Keratinocyte (primary cell): ENCODE measurements at regions not wholly inside any gene's neighbourhood (a gene's known extent, or its start where the extent isn't known, plus 50 kb on each side); places are given as distances from the start of the nearest gene placed in this dataset.

ENCODE experiments used
- EZH2 ChIP-seq: IDR thresholded peaks from one replicate; pipeline ENCODE4 v1.6.1; 2012; ENCODE audit warnings: inconsistent platforms, mild to moderate bottlenecking, low read length, moderate library complexity
- TF ChIP-seq, protein P1 (sequence below), 3 experiments: IDR thresholded peaks in 1 of 3; conservative IDR thresholded peaks in 1 of 3; optimal IDR thresholded peaks in 1 of 3; 2 replicates in 2 of 3; 3 replicates in 1 of 3; pipeline versions ENCODE3 to v1.5.1; 2011; ENCODE audit warnings: low read length in 3 of 3, mild to moderate bottlenecking in 3 of 3, moderate library complexity in 2 of 3, control low read depth in 1 of 3, inconsistent platforms in 1 of 3; ENCODE audit not compliant: insufficient read depth in 2 of 3; ENCODE audit errors: extremely low read depth in 1 of 3

DNA sequence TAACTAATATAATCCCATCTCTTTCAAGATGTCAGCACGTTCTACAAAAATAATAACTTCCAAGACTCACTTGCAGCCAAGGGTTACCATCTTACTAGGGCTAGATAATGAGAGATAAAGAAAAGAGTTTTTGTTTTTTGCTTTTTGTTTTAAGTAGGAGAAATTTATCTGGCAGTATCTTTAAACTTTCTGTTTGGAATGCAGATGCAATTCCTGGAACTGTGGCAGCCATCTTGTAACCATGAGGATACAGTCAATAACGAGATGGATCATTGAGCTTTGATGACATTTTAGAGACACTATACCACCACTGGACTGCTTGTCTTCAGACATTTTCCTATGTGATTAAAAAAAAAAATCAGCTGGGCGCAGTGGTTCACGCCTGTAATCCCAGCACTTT, 171.2 kb upstream of the ARID2 start:
- TF ChIP-seq, protein P1, sequence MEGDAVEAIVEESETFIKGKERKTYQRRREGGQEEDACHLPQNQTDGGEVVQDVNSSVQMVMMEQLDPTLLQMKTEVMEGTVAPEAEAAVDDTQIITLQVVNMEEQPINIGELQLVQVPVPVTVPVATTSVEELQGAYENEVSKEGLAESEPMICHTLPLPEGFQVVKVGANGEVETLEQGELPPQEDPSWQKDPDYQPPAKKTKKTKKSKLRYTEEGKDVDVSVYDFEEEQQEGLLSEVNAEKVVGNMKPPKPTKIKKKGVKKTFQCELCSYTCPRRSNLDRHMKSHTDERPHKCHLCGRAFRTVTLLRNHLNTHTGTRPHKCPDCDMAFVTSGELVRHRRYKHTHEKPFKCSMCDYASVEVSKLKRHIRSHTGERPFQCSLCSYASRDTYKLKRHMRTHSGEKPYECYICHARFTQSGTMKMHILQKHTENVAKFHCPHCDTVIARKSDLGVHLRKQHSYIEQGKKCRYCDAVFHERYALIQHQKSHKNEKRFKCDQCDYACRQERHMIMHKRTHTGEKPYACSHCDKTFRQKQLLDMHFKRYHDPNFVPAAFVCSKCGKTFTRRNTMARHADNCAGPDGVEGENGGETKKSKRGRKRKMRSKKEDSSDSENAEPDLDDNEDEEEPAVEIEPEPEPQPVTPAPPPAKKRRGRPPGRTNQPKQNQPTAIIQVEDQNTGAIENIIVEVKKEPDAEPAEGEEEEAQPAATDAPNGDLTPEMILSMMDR (optimal IDR thresholded peaks at IDR 0.05 in 1 of 3, IDR thresholded peaks at IDR 0.05 in 1 of 3, conservative IDR thresholded peaks at IDR 0.05 in 1 of 3; ENCODE audit: extremely low read depth in 1 of 3, insufficient read depth in 2 of 3, low read length in 3 of 3): no peak
- no peak for TF ChIP-seq EZH2
